ENCODE measurements at regions not wholly inside any gene's neighbourhood (a gene's known extent, or its start where the extent isn't known, plus 50 kb on each side); places are given as distances from the start of the nearest gene placed in this dataset.

DNA sequence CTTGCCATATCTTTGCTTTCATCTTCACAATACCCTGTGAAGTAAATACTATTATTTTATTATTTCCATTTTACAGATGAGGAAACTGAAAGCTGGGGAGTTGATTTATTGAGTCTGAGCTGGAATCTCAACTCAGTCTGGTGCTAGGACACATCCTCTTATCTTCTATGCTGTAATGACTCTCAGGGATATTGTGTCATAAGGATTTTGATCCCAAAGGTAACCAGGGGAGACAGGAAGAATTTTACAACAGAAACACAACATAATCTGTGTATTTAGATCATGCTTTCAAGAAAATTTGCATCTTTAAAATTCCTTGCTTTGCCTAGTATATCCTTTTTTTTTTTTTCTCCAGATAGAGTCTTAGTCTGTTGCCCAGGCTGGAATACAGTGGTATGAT is 123.3 kb upstream of the BTG1 start:
- no peaks in the 10 kb centered on the region for H3K9me3 ChIP-seq (ENCODE audit: low read length)
- CTCF ChIA-PET: no interaction called here
- H3K27ac Mint-ChIP-seq: no peak overlapping the region
- H3K4me1 Mint-ChIP-seq: peaks cover 0 to 5% (median 4%) of the 10 kb centered on the region in 3 donors
- no peaks in the 10 kb centered on the region for H3K27me3 ChIP-seq (ENCODE audit: insufficient read depth, low read length, poor library complexity, severe bottlenecking)
- H3K4me3 Mint-ChIP-seq: no peak overlapping the region
- DNase-seq: no peak
- H3K27ac ChIP-seq (ENCODE audit: low read depth, low read length): no peak overlapping the region
- no peak overlapping the region for H3K4me3 ChIP-seq (ENCODE audit: low read length)
- H3K36me3 ChIP-seq (ENCODE audit: insufficient read depth, low read length): no peaks in the 10 kb centered on the region
- no peaks in the 10 kb centered on the region for H3K9me3 Mint-ChIP-seq
- H3K4me1 ChIP-seq (ENCODE audit: insufficient read depth, low read length): no peaks in the 10 kb centered on the region
- H3K36me3 Mint-ChIP-seq: peaks cover 0 to 4% (median 3%) of the 10 kb centered on the region in 3 donors
- H3K27me3 Mint-ChIP-seq: no peaks in the 10 kb centered on the region
- POLR2A ChIA-PET: no interaction called here

DNA sequence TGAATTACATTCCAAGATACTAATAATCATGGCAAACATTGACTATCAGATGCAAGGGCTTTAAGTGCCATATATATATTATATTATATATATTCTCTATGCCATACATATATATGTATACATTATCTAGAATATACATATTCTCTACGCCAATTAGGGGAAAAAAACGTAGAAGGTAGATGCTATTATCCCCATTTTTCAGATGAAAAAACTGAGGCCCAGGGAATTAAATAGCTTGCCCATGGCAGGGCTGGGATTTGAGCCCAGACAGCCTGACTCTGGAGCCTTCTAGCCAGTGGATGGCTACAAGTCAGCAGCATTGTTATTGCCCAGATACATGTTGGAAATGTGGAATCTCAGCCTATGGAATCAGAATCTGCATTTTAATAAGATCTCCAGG is 116.0 kb upstream of the BTG1 start:
- H3K4me3 ChIP-seq (ENCODE audit: low read length): no peak overlapping the region
- peaks cover 0 to 9% (median 6%) of the 10 kb centered on the region in 3 donors for H3K36me3 Mint-ChIP-seq
- H3K4me1 ChIP-seq (ENCODE audit: insufficient read depth, low read length): peaks cover 20% of the 10 kb centered on the region
- H3K9me3 Mint-ChIP-seq: no peaks in the 10 kb centered on the region
- H3K9me3 ChIP-seq (ENCODE audit: low read length): no peaks in the 10 kb centered on the region
- ChIA-PET CTCF (no interaction called here), POLR2A (no interaction called here)
- H3K27ac ChIP-seq (ENCODE audit: low read depth, low read length): no peak overlapping the region
- no peak for DNase-seq
- H3K27ac Mint-ChIP-seq: no peak overlapping the region
- peaks cover 0 to 7% (median 1%) of the 10 kb centered on the region in 3 donors for H3K4me1 Mint-ChIP-seq
- no peaks in the 10 kb centered on the region for H3K27me3 ChIP-seq (ENCODE audit: insufficient read depth, low read length, poor library complexity, severe bottlenecking)
- H3K4me3 Mint-ChIP-seq: no peak overlapping the region
- peaks cover 0 to 3% of the 10 kb centered on the region in 2 donors for H3K27me3 Mint-ChIP-seq
- no peaks in the 10 kb centered on the region for H3K36me3 ChIP-seq (ENCODE audit: insufficient read depth, low read length)

DNA sequence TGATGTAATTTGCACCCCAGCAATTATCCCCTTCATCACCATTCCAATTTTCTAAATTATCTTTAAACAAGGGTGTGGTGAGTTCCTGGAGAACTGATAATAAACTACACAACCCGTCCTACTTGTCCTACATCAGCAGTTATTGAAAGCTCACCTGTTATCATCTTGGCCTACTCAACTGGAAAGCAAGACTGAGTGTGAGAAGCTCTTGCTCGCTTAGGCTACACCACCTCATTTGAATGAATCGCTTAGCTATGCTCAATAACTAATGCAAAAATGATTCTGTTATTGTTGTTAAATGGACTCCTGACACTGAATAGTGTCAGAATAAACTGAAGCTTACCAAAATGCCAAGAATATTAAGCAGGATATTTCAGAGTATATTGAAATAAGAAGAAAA is 115.4 kb upstream of the BTG1 start:
- Mint-ChIP-seq H3K9me3 (no peaks in the 10 kb centered on the region), H3K4me3 (no peak overlapping the region), H3K27ac (no peak overlapping the region), H3K4me1 (peaks cover 0 to 7% (median 1%) of the 10 kb centered on the region in 3 donors), H3K36me3 (peaks cover 0 to 9% (median 6%) of the 10 kb centered on the region in 3 donors), H3K27me3 (peaks cover 0 to 3% of the 10 kb centered on the region in 2 donors)
- Histone ChIP-seq H3K27me3 (ENCODE audit: insufficient read depth, low read length, poor library complexity, severe bottlenecking) (no peaks in the 10 kb centered on the region), H3K36me3 (ENCODE audit: insufficient read depth, low read length) (no peaks in the 10 kb centered on the region), H3K4me3 (ENCODE audit: low read length) (no peak overlapping the region), H3K9me3 (ENCODE audit: low read length) (no peaks in the 10 kb centered on the region), H3K4me1 (ENCODE audit: insufficient read depth, low read length) (peaks cover 20% of the 10 kb centered on the region), H3K27ac (ENCODE audit: low read depth, low read length) (no peak overlapping the region)
- ChIA-PET POLR2A (no interaction called here), CTCF (no interaction called here)
- no peak for DNase-seq

DNA sequence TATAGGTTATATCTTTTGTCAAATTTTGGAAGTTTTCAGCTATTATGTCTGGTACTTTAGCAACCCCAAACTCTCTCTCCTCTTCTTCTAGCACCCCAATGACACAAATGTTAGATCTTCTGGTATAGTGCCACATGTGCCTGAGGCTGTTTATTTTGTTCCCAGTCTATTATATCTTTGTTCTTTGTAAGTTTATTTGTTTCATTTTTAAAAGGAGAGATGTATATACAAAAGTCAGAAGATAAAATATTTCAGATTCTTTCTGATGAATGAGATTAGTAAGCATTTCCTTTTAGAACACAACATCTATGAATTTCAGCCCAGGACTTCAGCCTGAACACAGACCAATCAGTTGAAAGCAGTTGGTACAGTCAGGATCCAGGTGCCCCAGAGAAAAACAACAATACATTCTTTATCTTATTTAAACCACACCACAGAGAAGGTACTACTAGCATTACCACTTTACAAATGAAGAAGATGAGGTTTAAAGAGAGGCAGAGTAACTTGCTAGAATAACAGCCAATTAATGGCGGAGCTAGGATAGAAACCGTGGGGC is 114.1 kb upstream of the BTG1 start:
- Histone ChIP-seq H3K9me3 (ENCODE audit: low read length) (no peaks in the 10 kb centered on the region), H3K27ac (ENCODE audit: low read depth, low read length) (no peak overlapping the region), H3K4me1 (ENCODE audit: insufficient read depth, low read length) (peaks cover 20% of the 10 kb centered on the region), H3K27me3 (ENCODE audit: insufficient read depth, low read length, poor library complexity, severe bottlenecking) (no peaks in the 10 kb centered on the region), H3K36me3 (ENCODE audit: insufficient read depth, low read length) (no peaks in the 10 kb centered on the region), H3K4me3 (ENCODE audit: low read length) (no peak overlapping the region)
- Mint-ChIP-seq H3K27ac (no peak overlapping the region), H3K36me3 (peaks cover 0 to 11% (median 9%) of the 10 kb centered on the region in 3 donors), H3K4me3 (no peak overlapping the region), H3K4me1 (peaks cover 0 to 7% (median 1%) of the 10 kb centered on the region in 3 donors), H3K9me3 (no peaks in the 10 kb centered on the region), H3K27me3 (peaks cover 0 to 3% of the 10 kb centered on the region in 2 donors)
- ChIA-PET POLR2A (no interaction called here), CTCF (interaction anchor here (0.7 kb wide), 2 partner anchors 14 to 380 kb away, joined by 3 read pairs; no protein-coding TSS in a partner anchor)
- no peak for DNase-seq

DNA sequence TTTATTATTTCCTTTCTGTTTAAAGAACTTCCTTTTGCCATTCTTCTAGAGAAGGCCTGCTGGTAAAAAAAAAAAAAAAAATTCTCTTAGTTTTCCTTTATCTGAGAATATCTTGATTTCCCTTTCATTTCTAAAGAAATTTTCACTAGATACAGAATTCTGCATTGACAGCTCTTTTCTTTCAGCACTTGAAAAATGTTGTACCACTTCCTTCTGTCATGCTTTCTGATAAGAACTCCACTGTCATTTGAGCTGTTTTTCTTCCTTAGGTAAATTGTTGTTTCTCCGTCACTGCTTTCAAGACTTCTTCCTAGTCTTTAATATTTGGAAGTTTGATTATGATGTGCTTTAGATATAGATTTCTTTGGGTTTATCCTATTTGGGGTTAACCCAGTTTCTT is 113.6 kb upstream of the BTG1 start:
- Histone ChIP-seq H3K9me3 (ENCODE audit: low read length) (no peaks in the 10 kb centered on the region), H3K36me3 (ENCODE audit: insufficient read depth, low read length) (no peaks in the 10 kb centered on the region), H3K27me3 (ENCODE audit: insufficient read depth, low read length, poor library complexity, severe bottlenecking) (no peaks in the 10 kb centered on the region), H3K4me1 (ENCODE audit: insufficient read depth, low read length) (peaks cover 20% of the 10 kb centered on the region), H3K4me3 (ENCODE audit: low read length) (no peak overlapping the region), H3K27ac (ENCODE audit: low read depth, low read length) (no peak overlapping the region)
- CTCF ChIA-PET: no interaction called here
- POLR2A ChIA-PET: no interaction called here
- Mint-ChIP-seq H3K27ac (no peak overlapping the region), H3K4me3 (no peak overlapping the region), H3K27me3 (peaks cover 0 to 3% of the 10 kb centered on the region in 2 donors), H3K4me1 (peaks cover 0 to 7% (median 1%) of the 10 kb centered on the region in 3 donors), H3K36me3 (peaks cover 0 to 11% (median 8%) of the 10 kb centered on the region in 3 donors), H3K9me3 (no peaks in the 10 kb centered on the region)
- no peak for DNase-seq

DNA sequence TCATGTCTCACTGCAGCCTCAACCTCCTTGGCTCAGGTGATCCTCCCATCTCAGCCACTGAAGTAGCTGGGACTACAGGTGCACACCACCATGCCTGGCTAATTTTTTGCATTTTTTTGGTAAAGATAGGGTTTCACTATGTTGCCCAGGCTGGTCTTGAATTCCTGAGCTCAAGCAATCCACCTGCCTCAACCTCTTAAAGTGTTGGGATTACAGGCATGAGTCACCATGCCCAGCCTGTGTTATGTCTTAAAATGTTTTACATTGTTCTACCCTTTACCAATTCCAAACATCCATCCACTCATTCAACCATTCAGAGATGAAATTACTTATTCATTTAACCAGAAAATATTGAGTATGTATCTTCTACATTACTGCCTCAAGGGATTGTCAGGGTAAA is 111.6 kb upstream of the BTG1 start:
- Histone ChIP-seq H3K4me1 (ENCODE audit: insufficient read depth, low read length) (peaks cover 20% of the 10 kb centered on the region), H3K4me3 (ENCODE audit: low read length) (no peak overlapping the region), H3K27ac (ENCODE audit: low read depth, low read length) (no peak overlapping the region), H3K36me3 (ENCODE audit: insufficient read depth, low read length) (no peaks in the 10 kb centered on the region), H3K27me3 (ENCODE audit: insufficient read depth, low read length, poor library complexity, severe bottlenecking) (no peaks in the 10 kb centered on the region), H3K9me3 (ENCODE audit: low read length) (no peaks in the 10 kb centered on the region)
- no peak overlapping the region for H3K4me3 Mint-ChIP-seq
- no peak for DNase-seq
- H3K9me3 Mint-ChIP-seq: no peaks in the 10 kb centered on the region
- ChIA-PET CTCF (no interaction called here), POLR2A (interaction anchor here (0.7 kb wide), 1 partner anchor 39 kb away, joined by 7 read pairs; no protein-coding TSS in a partner anchor)
- peaks cover 0 to 1% of the 10 kb centered on the region in 2 donors for H3K27me3 Mint-ChIP-seq
- H3K27ac Mint-ChIP-seq: peak overlapping the region in 1 of 8 donors; percentile 10
- H3K4me1 Mint-ChIP-seq: peaks cover 0 to 7% (median 1%) of the 10 kb centered on the region in 3 donors
- H3K36me3 Mint-ChIP-seq: peaks cover 0 to 23% (median 2%) of the 10 kb centered on the region in 3 donors

DNA sequence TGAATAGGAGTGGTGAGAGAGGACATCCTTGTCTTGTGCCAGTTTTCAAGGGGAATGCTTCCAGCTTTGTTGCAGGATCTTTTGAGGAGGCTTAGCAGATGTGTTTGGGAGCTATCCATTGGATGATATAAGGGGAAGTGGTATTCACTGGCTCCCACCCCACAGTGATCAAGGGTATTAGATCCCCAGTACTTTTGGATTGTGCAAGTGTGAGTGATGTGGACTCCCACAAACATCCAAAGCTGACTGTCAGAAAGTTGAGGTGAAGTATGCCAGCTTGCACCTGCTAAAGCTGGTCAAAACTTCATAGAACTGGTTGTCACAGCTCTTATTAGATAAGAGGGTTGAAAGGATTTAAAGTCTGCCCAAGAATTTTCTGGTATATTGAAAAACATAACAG is 110.1 kb upstream of the BTG1 start:
- H3K27ac ChIP-seq (ENCODE audit: low read depth, low read length): no peak overlapping the region
- no peak overlapping the region for H3K27ac Mint-ChIP-seq
- H3K36me3 ChIP-seq (ENCODE audit: insufficient read depth, low read length): no peaks in the 10 kb centered on the region
- POLR2A ChIA-PET: no interaction called here
- no peaks in the 10 kb centered on the region for H3K9me3 ChIP-seq (ENCODE audit: low read length)
- CTCF ChIA-PET: no interaction called here
- no peaks in the 10 kb centered on the region for H3K27me3 ChIP-seq (ENCODE audit: insufficient read depth, low read length, poor library complexity, severe bottlenecking)
- no peak overlapping the region for H3K4me3 ChIP-seq (ENCODE audit: low read length)
- H3K36me3 Mint-ChIP-seq: peaks cover 0 to 25% (median 0%) of the 10 kb centered on the region in 3 donors
- no peak for DNase-seq
- H3K4me3 Mint-ChIP-seq: no peak overlapping the region
- peaks cover 0 to 7% (median 1%) of the 10 kb centered on the region in 3 donors for H3K4me1 Mint-ChIP-seq
- H3K4me1 ChIP-seq (ENCODE audit: insufficient read depth, low read length): peaks cover 20% of the 10 kb centered on the region
- H3K27me3 Mint-ChIP-seq: no peaks in the 10 kb centered on the region
- H3K9me3 Mint-ChIP-seq: peaks cover 0 to 2% (median 0%) of the 10 kb centered on the region in 5 donors

DNA sequence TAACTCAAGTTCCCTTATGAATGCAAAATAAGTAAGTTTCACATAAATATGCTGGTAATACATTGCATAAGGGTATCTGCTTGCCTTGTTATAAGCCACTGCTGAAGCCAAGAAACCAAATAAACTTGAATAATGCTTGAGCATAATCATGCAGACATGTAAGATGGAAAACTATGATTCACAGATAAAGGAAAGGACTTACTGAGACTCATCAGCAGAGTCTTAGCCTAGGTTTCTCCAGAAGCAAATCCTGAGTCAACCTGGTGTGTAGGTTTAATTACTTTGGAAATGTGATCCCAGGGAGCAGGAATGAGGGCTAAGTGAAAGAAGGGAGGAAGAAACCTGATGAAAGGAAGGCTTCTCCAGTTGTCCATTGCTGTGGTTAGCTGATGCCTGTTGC is 107.7 kb upstream of the BTG1 start:
- peaks cover 0 to 37% (median 0%) of the 10 kb centered on the region in 3 donors for H3K36me3 Mint-ChIP-seq
- Histone ChIP-seq H3K27ac (ENCODE audit: low read depth, low read length) (no peak overlapping the region), H3K27me3 (ENCODE audit: insufficient read depth, low read length, poor library complexity, severe bottlenecking) (no peaks in the 10 kb centered on the region), H3K4me1 (ENCODE audit: insufficient read depth, low read length) (no peaks in the 10 kb centered on the region), H3K9me3 (ENCODE audit: low read length) (no peaks in the 10 kb centered on the region), H3K4me3 (ENCODE audit: low read length) (no peak overlapping the region), H3K36me3 (ENCODE audit: insufficient read depth, low read length) (no peaks in the 10 kb centered on the region)
- no peaks in the 10 kb centered on the region for H3K4me1 Mint-ChIP-seq
- no peak overlapping the region for H3K27ac Mint-ChIP-seq
- H3K9me3 Mint-ChIP-seq: peaks cover 0 to 6% (median 0%) of the 10 kb centered on the region in 5 donors
- no peak for DNase-seq
- ChIA-PET POLR2A (no interaction called here), CTCF (no interaction called here)
- H3K27me3 Mint-ChIP-seq: no peaks in the 10 kb centered on the region
- H3K4me3 Mint-ChIP-seq: no peak overlapping the region

All from CD8-positive, alpha-beta memory T cell (primary cell).